Cardiac muscle cell (in vitro differentiated cells and primary cell): ENCODE measurements at regions not wholly inside any gene's neighbourhood (a gene's known extent, or its start where the extent isn't known, plus 50 kb on each side); places are given as distances from the start of the nearest gene placed in this dataset.

Source experiments
- DNase-seq, 2 donors: peaks; one replicate each; pipeline versions ENCODE4 v3.0.0 to v3.0.0-alpha.2; 2010 to 2017; ENCODE audit warnings: low read depth in 1 of 2, low spot score in 1 of 2
- H3K27ac ChIP-seq: fragments of 200-600 bp; sonication (generic); 2 replicates; pipeline ENCODE4 v1.5.1; 2016
- H3K27me3 ChIP-seq: fragments of 200-600 bp; sonication (generic); 2 replicates; pipeline ENCODE4 v1.6.0; 2016; ENCODE audit warnings: control low read depth
- H3K36me3 ChIP-seq: fragments of 200-600 bp; sonication (generic); 2 replicates; pipeline ENCODE4 v1.5.1; 2016; ENCODE audit warnings: control low read depth
- H3K4me1 ChIP-seq: fragments of 200-600 bp; sonication (generic); 2 replicates; pipeline ENCODE4 v1.8.1; 2017; ENCODE audit warnings: low read depth, mild to moderate bottlenecking, mixed run types
- H3K4me3 ChIP-seq: fragments of 200-600 bp; sonication (generic); 2 replicates; pipeline ENCODE4 v1.5.1; 2016; ENCODE audit warnings: mild to moderate bottlenecking
- H3K9me3 ChIP-seq: fragments of 200-600 bp; sonication (generic); 2 replicates; pipeline ENCODE4 v1.5.1; 2017; ENCODE audit warnings: low read depth, mild to moderate bottlenecking, control low read depth
- CTCF ChIP-seq: IDR thresholded peaks from 2 replicates; pipeline ENCODE4 v1.5.1; 2012; ENCODE audit warnings: low read depth, mild to moderate bottlenecking, low read length

GRCh38 chr2:176733698-176734430, 464.6 kb downstream of the MTX2 start:
- Histone ChIP-seq H3K27me3 (no peaks in the 10 kb centered on the region), H3K27ac (no peak overlapping the region), H3K4me3 (no peak overlapping the region), H3K36me3 (no peaks in the 10 kb centered on the region), H3K4me1 (no peaks in the 10 kb centered on the region), H3K9me3 (no peaks in the 10 kb centered on the region)
- no peak for TF ChIP-seq CTCF
- DNase-seq, result no peak

DNA sequence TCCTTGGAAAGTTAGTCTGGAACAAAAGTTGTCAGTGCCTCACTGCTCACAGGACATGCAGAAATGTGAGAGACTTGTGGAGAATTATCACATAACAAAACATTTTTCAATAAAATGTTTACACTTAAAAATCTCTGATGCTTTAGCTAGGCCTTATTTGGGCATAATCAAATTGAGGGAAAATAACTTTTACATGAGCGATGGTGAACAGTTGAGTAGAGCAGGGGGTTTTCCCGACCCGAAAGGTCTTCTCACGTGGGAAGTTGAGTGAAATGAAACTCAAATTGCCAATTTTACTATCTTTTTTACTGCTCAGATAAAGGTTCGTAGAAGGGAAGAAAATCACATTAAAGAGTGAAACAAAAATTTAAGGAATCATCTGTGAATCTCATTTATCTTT, 465.6 kb downstream of the MTX2 start:
- TF ChIP-seq CTCF, result no peak
- no peaks in the 10 kb centered on the region for H3K27me3 ChIP-seq
- no peak overlapping the region for H3K4me3 ChIP-seq
- H3K4me1 ChIP-seq, result no peaks in the 10 kb centered on the region
- H3K27ac ChIP-seq, result no peak overlapping the region
- DNase-seq, result no peak
- H3K36me3 ChIP-seq, result no peaks in the 10 kb centered on the region
- no peaks in the 10 kb centered on the region for H3K9me3 ChIP-seq

GRCh38 chr2:176742271-176742670, 470.3 kb upstream of the HNRNPA3 start:
- no peak for DNase-seq
- no peak overlapping the region for H3K27ac ChIP-seq
- TF ChIP-seq CTCF, result no peak
- H3K4me1 ChIP-seq, result no peaks in the 10 kb centered on the region
- H3K9me3 ChIP-seq, result no peaks in the 10 kb centered on the region
- no peak overlapping the region for H3K4me3 ChIP-seq
- no peaks in the 10 kb centered on the region for H3K27me3 ChIP-seq
- no peaks in the 10 kb centered on the region for H3K36me3 ChIP-seq

DNA sequence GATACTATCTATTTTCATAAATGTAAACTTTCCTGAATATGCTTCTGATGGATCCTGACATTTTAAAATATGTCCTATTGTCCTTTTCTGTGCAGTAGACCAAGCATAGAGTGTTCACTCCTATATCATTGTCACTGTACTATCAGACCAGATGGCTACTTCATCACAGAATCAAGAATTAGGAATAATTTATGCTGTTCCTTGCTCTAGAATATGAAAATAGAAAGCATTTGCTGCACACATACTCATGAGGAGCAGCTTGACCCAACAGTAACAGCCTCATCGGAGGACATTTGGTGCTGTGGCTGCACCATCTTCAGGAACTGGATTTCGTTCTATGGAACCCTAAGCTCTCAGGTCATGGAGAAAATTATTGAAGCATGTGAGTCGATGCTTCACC, 468.9 kb upstream of the HNRNPA3 start:
- DNase-seq, result no peak

GRCh38 chr2:176744146-176744545, 468.4 kb upstream of the HNRNPA3 start:
- no peak for TF ChIP-seq CTCF
- no peak overlapping the region for H3K27ac ChIP-seq

More for the DNA sequence above, 468.9 kb upstream of the HNRNPA3 start:
- Histone ChIP-seq H3K4me3 (no peak overlapping the region), H3K36me3 (no peaks in the 10 kb centered on the region), H3K4me1 (no peaks in the 10 kb centered on the region), H3K27ac (no peak overlapping the region), H3K9me3 (no peaks in the 10 kb centered on the region), H3K27me3 (no peaks in the 10 kb centered on the region)
- TF ChIP-seq CTCF, result no peak

More at GRCh38 chr2:176744146-176744545, 468.4 kb upstream of the HNRNPA3 start:
- Histone ChIP-seq H3K4me1 (no peaks in the 10 kb centered on the region), H3K27me3 (no peaks in the 10 kb centered on the region), H3K36me3 (no peaks in the 10 kb centered on the region), H3K9me3 (no peaks in the 10 kb centered on the region), H3K4me3 (no peak overlapping the region)
- DNase-seq, result no peak
